ENCODE measurements at regions not wholly inside any gene's neighbourhood (a gene's known extent, or its start where the extent isn't known, plus 50 kb on each side); places are given as distances from the start of the nearest gene placed in this dataset.

DNA sequence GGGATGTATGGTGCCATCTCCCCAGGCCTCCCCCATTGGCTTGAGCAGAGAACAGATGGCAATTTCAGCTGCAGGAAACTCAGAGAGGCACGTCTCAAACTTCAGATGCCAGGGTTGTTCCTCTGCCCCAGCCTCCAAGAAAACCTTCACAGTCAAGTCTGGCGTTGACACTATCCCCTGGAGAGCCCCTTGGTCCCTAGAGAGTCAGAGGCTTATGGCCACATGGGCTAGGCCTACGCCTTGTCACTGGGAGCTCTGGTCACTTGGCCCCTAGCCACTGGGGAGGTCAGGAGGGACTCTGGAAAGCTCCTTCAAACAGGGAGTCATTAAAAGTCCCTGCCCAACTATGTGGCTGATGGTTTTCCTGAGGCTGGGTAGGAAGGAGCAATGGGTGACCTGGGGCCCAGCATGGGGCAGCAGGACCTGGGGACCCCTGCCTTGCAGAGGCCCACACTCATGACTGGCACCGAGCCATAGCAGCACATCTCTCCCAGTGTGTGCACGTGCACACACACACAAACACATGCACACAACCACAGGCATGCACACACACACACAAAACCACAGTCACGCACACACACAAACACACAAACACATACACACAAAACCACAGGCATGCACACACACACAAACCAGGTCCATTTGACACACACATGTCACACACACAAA, 144.2 kb downstream of the GADD45G start:
- TF ChIP-seq, protein P1, sequence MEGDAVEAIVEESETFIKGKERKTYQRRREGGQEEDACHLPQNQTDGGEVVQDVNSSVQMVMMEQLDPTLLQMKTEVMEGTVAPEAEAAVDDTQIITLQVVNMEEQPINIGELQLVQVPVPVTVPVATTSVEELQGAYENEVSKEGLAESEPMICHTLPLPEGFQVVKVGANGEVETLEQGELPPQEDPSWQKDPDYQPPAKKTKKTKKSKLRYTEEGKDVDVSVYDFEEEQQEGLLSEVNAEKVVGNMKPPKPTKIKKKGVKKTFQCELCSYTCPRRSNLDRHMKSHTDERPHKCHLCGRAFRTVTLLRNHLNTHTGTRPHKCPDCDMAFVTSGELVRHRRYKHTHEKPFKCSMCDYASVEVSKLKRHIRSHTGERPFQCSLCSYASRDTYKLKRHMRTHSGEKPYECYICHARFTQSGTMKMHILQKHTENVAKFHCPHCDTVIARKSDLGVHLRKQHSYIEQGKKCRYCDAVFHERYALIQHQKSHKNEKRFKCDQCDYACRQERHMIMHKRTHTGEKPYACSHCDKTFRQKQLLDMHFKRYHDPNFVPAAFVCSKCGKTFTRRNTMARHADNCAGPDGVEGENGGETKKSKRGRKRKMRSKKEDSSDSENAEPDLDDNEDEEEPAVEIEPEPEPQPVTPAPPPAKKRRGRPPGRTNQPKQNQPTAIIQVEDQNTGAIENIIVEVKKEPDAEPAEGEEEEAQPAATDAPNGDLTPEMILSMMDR (IDR thresholded peaks at IDR 0.05; ENCODE audit: low read depth, low read length): no peak
- no peak for TF ChIP-seq POLR2A (IDR thresholded peaks at IDR 0.05; ENCODE audit: extremely low read depth, insufficient read length)
